IMR-90 (cell line): ENCODE measurements at regions not wholly inside any gene's neighbourhood (a gene's known extent, or its start where the extent isn't known, plus 50 kb on each side); places are given as distances from the start of the nearest gene placed in this dataset.

Experiments used
- ATAC-seq: fragments of 200-7000 bp; cut with Tn5 transposase; 2 replicates; pipeline ENCODE4 v1.9.1; 2020; ENCODE audit warnings: low read depth, mild to moderate bottlenecking, moderate library complexity
- BruUV-seq: library from RNA; stranded (reverse); fragments of 400-500 nt; replicated peaks from 2 replicates; lab custom pipeline; 2021; lab: Mats Ljungman, UMichigan
- CTCF ChIA-PET: fragments of 300-600 bp; formaldehyde crosslinking; extraction: SDS; loops from one replicate; lab custom pipeline; 2021; ENCODE audit warnings: antibody characterized with exemption; lab: Yijun Ruan, JAX
- POLR2A ChIA-PET: fragments of 300-600 bp; sonication (Branson Sonifier 250); formaldehyde crosslinking; loops from one replicate; lab custom pipeline; 2022; ENCODE audit warnings: antibody characterized with exemption; ENCODE audit not compliant: unreplicated experiment; lab: Charles Lee
- DNase-seq: peaks from one replicate; pipeline ENCODE4 v3.0.0; 2013
- H2AFZ ChIP-seq: replicated peaks from 2 replicates; pipeline ENCODE3; 2013; ENCODE audit warnings: low read length, mild to moderate bottlenecking; ENCODE audit not compliant: poor library complexity
- H2AK5ac ChIP-seq: 2 replicates; pipeline ENCODE4 v1.6.1; 2013; ENCODE audit warnings: low read depth, low read length, inconsistent platforms
- H2AK9ac ChIP-seq: replicated peaks from 2 replicates; pipeline ENCODE3; 2013; ENCODE audit warnings: mild to moderate bottlenecking, low read depth, low read length, moderate library complexity; ENCODE audit not compliant: poor library complexity
- H2BK120ac ChIP-seq: 2 replicates; pipeline ENCODE4 v1.6.1; 2013; ENCODE audit warnings: low read depth, low read length, inconsistent platforms
- H2BK15ac ChIP-seq: 3 replicates; pipeline ENCODE4 v1.6.1; 2013; ENCODE audit warnings: low read depth, low read length, inconsistent platforms
- H2BK20ac ChIP-seq: 2 replicates; pipeline ENCODE4 v1.6.1; 2013; ENCODE audit warnings: low read depth, mild to moderate bottlenecking, inconsistent platforms, low read length, moderate library complexity
- H2BK5ac ChIP-seq: 2 replicates; pipeline ENCODE4 v1.6.1; 2013; ENCODE audit warnings: mild to moderate bottlenecking, low read depth, low read length, inconsistent platforms; ENCODE audit not compliant: poor library complexity, severe bottlenecking
- H3K14ac ChIP-seq: replicated peaks from 2 replicates; pipeline ENCODE4 v1.6.1; 2013; ENCODE audit warnings: low read depth, low read length, inconsistent platforms
- H3K18ac ChIP-seq: 2 replicates; pipeline ENCODE4 v1.6.1; 2013; ENCODE audit warnings: low read depth, low read length, control low read depth
- H3K23ac ChIP-seq: 2 replicates; pipeline ENCODE4 v1.6.1; 2013; ENCODE audit warnings: low read depth, low read length, inconsistent platforms
- H3K27ac ChIP-seq: 2 replicates; pipeline ENCODE4 v1.5.1; 2013; ENCODE audit warnings: mild to moderate bottlenecking, control low read depth, low read length; ENCODE audit not compliant: insufficient read depth
- H3K27me3 ChIP-seq: 2 replicates; pipeline ENCODE4 v1.6.1; 2013; ENCODE audit warnings: low read length; ENCODE audit not compliant: control insufficient read depth, insufficient read depth
- H3K36me3 ChIP-seq: 2 replicates; pipeline ENCODE4 v1.6.1; 2013; ENCODE audit warnings: low read length, mixed read lengths; ENCODE audit not compliant: control insufficient read depth, insufficient read depth
- H3K4ac ChIP-seq: 2 replicates; pipeline ENCODE4 v1.6.1; 2013; ENCODE audit warnings: low read depth, low read length, inconsistent platforms
- H3K4me1 ChIP-seq: 2 replicates; pipeline ENCODE4 v1.6.1; 2013; ENCODE audit warnings: low read length, mixed read lengths; ENCODE audit not compliant: control insufficient read depth, insufficient read depth
- H3K4me2 ChIP-seq: 2 replicates; pipeline ENCODE4 v1.6.1; 2013; ENCODE audit warnings: low read depth, mild to moderate bottlenecking, control low read depth, low read length, moderate library complexity
- H3K4me3 ChIP-seq: 2 replicates; pipeline ENCODE4 v1.5.1; 2013; ENCODE audit warnings: low read depth, mild to moderate bottlenecking, control low read depth, low read length, moderate library complexity; ENCODE audit not compliant: insufficient read depth
- H3K56ac ChIP-seq: 2 replicates; pipeline ENCODE4 v1.6.1; 2013; ENCODE audit warnings: low read length, inconsistent platforms; ENCODE audit not compliant: insufficient read depth; ENCODE audit errors: extremely low read depth
- H3K79me1 ChIP-seq, 2 experiments: 2 replicates each; pipeline ENCODE4 v1.6.1; 2013; ENCODE audit warnings: low read length in 2 of 2, inconsistent platforms in 1 of 2, low read depth in 1 of 2
- H3K9ac ChIP-seq: 2 replicates; pipeline ENCODE4 v1.6.1; 2013; ENCODE audit warnings: low read depth, low read length, control low read depth
- H3K9me1 ChIP-seq: 2 replicates; pipeline ENCODE4 v1.6.1; 2013; ENCODE audit warnings: low read length, inconsistent platforms; ENCODE audit not compliant: insufficient read depth
- H3K9me3 ChIP-seq: 2 replicates; pipeline ENCODE4 v1.6.1; 2013; ENCODE audit warnings: low read length; ENCODE audit not compliant: control insufficient read depth, insufficient read depth
- H4K20me1 ChIP-seq: 2 replicates; pipeline ENCODE4 v1.6.1; 2013; ENCODE audit warnings: low read length, inconsistent platforms; ENCODE audit not compliant: insufficient read depth
- H4K5ac ChIP-seq: 2 replicates; pipeline ENCODE4 v1.6.1; 2013; ENCODE audit warnings: mild to moderate bottlenecking, low read depth, low read length, control low read depth
- H4K8ac ChIP-seq, 2 experiments: 2 replicates each; pipeline ENCODE4 v1.6.1; 2013; ENCODE audit warnings: low read depth in 2 of 2, low read length in 2 of 2, control low read depth in 1 of 2, inconsistent platforms in 1 of 2
- H4K91ac ChIP-seq: 2 replicates; pipeline ENCODE4 v1.6.1; 2013; ENCODE audit warnings: low read depth, low read length, inconsistent platforms; ENCODE audit not compliant: insufficient read depth
- BHLHE40 ChIP-seq: fragments of 150-350 bp; IDR thresholded peaks from 2 replicates; pipeline ENCODE4 v1.6.1; 2016; ENCODE audit warnings: mild to moderate bottlenecking, low read depth, low read length
- CEBPB ChIP-seq: IDR thresholded peaks from 2 replicates; pipeline ENCODE4 v1.6.1; 2012; ENCODE audit warnings: low read depth, low read length, improper control_type of control experiment
- CHD1 ChIP-seq: IDR thresholded peaks from 2 replicates; pipeline ENCODE4 v1.6.1; 2012; ENCODE audit warnings: low read depth, low read length, improper control_type of control experiment
- FOS ChIP-seq: fragments of 150-350 bp; IDR thresholded peaks from 2 replicates; pipeline ENCODE4 v1.6.1; 2016; ENCODE audit warnings: low read depth, low read length
- MAFK ChIP-seq: IDR thresholded peaks from 2 replicates; pipeline ENCODE4 v1.6.1; 2012; ENCODE audit warnings: low read depth, low read length, improper control_type of control experiment
- MAZ ChIP-seq: IDR thresholded peaks from 2 replicates; pipeline ENCODE4 v1.6.1; 2012; ENCODE audit warnings: low read depth, mild to moderate bottlenecking, low read length, improper control_type of control experiment, moderate library complexity, borderline replicate concordance
- POLR2A ChIP-seq: IDR thresholded peaks from 2 replicates; pipeline ENCODE4 v1.6.1; 2012; ENCODE audit warnings: mild to moderate bottlenecking, low read depth, low read length
- RAD21 ChIP-seq: IDR thresholded peaks from 2 replicates; pipeline ENCODE4 v1.6.1; 2012; ENCODE audit warnings: low read length, improper control_type of control experiment
- RCOR1 ChIP-seq: IDR thresholded peaks from 2 replicates; pipeline ENCODE4 v1.6.1; 2012; ENCODE audit warnings: mild to moderate bottlenecking, low read length, improper control_type of control experiment; ENCODE audit not compliant: insufficient replicate concordance
- RFX5 ChIP-seq: IDR thresholded peaks from 2 replicates; pipeline ENCODE4 v1.8.0; 2012; ENCODE audit warnings: low read depth, mild to moderate bottlenecking, low read length, moderate library complexity
- SMC3 ChIP-seq: fragments of 150-350 bp; IDR thresholded peaks from 2 replicates; pipeline ENCODE4 v1.6.1; 2016; ENCODE audit warnings: low read depth, mild to moderate bottlenecking, antibody characterized with exemption, low read length, moderate library complexity
- WGBS, 2 experiments: methylation state at CpG; one replicate each; pipeline versions ENCODE4 v1.1.5 to v1.1.7; 2013; ENCODE audit warnings: missing lambda C conversion rate in 2 of 2; ENCODE audit not compliant: insufficient read length in 1 of 2; ENCODE audit errors: extremely low coverage in 2 of 2; 5-methylcytosine and 5-hydroxymethylcytosine counted together
- dilution Hi-C: fragments of 300-500 bp; cut with HindIII; formaldehyde crosslinking; loops from one replicate; pipeline ENCODE4 v1.14.3; 2018; ENCODE audit warnings: low sequenced_read_pairs; ENCODE audit not compliant: unreplicated experiment
- in situ Hi-C: fragments of 300-500 bp; cut with MboI; formaldehyde crosslinking; loops from 3 replicates; pipeline ENCODE4 v1.14.3; 2019; ENCODE audit warnings: low sequenced_read_pairs, inconsistent platforms, mixed read lengths
- intact Hi-C: fragments of 100-400 bp; cut with micrococcal nuclease; formaldehyde crosslinking; loops from 2 replicates; pipeline ENCODE4 v1.10.0; 2022
- TF ChIP-seq, protein P1 (sequence below): fragments of 150-350 bp; IDR thresholded peaks from 2 replicates; pipeline ENCODE4 v1.6.1; 2017; ENCODE audit warnings: mild to moderate bottlenecking, antibody characterized with exemption, low read length, low read depth
- TF ChIP-seq, protein P2 (sequence below): fragments of 150-350 bp; IDR thresholded peaks from 2 replicates; pipeline ENCODE4 v1.6.1; 2016; ENCODE audit warnings: low read depth, mild to moderate bottlenecking, low read length, moderate library complexity, borderline replicate concordance
- TF ChIP-seq, protein P3 (sequence below): conservative IDR thresholded peaks from 2 replicates; pipeline ENCODE4 v1.5.1; 2012; ENCODE audit warnings: mild to moderate bottlenecking, low read depth, low read length, improper control_type of control experiment

DNA sequence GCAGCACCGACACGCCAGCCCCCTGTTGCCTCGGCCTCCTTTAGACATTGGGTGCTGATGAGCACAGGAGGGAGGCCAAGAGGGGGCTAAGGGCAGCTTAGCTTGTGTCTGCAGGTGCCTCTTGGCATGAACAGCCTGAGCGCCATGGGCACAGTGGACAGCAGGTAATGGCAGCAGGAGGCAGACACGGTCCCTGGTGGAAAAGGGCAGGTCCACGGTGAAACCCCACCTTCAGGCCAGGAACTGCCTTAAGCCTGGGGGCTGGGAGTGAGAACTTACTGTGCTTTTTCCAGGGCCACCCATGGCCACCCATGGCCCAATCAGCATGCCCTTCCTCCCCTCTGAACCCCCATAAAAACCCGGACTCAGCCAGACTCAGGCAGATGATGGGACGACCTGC is 633.4 kb upstream of the TMEFF2 start:
- TF ChIP-seq, protein P1, sequence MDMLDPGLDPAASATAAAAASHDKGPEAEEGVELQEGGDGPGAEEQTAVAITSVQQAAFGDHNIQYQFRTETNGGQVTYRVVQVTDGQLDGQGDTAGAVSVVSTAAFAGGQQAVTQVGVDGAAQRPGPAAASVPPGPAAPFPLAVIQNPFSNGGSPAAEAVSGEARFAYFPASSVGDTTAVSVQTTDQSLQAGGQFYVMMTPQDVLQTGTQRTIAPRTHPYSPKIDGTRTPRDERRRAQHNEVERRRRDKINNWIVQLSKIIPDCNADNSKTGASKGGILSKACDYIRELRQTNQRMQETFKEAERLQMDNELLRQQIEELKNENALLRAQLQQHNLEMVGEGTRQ = no peak
- TF ChIP-seq CEBPB (no peak), RCOR1 (no peak), MAZ (no peak), FOS (no peak), MAFK (no peak), BHLHE40 (no peak), RFX5 (no peak), SMC3 (no peak), RAD21 (no peak), CHD1 (no peak), POLR2A (no peak)
- TF ChIP-seq, protein P2, sequence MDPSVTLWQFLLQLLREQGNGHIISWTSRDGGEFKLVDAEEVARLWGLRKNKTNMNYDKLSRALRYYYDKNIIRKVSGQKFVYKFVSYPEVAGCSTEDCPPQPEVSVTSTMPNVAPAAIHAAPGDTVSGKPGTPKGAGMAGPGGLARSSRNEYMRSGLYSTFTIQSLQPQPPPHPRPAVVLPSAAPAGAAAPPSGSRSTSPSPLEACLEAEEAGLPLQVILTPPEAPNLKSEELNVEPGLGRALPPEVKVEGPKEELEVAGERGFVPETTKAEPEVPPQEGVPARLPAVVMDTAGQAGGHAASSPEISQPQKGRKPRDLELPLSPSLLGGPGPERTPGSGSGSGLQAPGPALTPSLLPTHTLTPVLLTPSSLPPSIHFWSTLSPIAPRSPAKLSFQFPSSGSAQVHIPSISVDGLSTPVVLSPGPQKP = no peak
- TF ChIP-seq, protein P3, sequence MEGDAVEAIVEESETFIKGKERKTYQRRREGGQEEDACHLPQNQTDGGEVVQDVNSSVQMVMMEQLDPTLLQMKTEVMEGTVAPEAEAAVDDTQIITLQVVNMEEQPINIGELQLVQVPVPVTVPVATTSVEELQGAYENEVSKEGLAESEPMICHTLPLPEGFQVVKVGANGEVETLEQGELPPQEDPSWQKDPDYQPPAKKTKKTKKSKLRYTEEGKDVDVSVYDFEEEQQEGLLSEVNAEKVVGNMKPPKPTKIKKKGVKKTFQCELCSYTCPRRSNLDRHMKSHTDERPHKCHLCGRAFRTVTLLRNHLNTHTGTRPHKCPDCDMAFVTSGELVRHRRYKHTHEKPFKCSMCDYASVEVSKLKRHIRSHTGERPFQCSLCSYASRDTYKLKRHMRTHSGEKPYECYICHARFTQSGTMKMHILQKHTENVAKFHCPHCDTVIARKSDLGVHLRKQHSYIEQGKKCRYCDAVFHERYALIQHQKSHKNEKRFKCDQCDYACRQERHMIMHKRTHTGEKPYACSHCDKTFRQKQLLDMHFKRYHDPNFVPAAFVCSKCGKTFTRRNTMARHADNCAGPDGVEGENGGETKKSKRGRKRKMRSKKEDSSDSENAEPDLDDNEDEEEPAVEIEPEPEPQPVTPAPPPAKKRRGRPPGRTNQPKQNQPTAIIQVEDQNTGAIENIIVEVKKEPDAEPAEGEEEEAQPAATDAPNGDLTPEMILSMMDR = no peak
- Histone ChIP-seq H3K4ac (no peak overlapping the region), H3K23ac (no peak overlapping the region), H4K8ac (no peak overlapping the region), H3K36me3 (no peaks in the 10 kb centered on the region), H3K27ac (no peak overlapping the region), H3K56ac (no peak overlapping the region), H4K20me1 (no peaks in the 10 kb centered on the region), H2AK9ac (no peak overlapping the region), H3K9me3 (peaks cover 14% of the 10 kb centered on the region), H4K5ac (no peak overlapping the region), H3K9ac (no peak overlapping the region), H2BK5ac (no peak overlapping the region), H3K4me1 (no peaks in the 10 kb centered on the region), H2BK20ac (no peak overlapping the region), H3K9me1 (no peaks in the 10 kb centered on the region), H3K27me3 (no peaks in the 10 kb centered on the region), H3K18ac (no peak overlapping the region), H2AFZ (no peak overlapping the region), H2BK15ac (no peak overlapping the region), H4K91ac (no peak overlapping the region), H2BK120ac (no peak overlapping the region), H3K4me3 (no peak overlapping the region), H3K14ac (no peak overlapping the region), H3K79me1 (no peaks in the 10 kb centered on the region), H2AK5ac (no peak overlapping the region), H3K4me2 (no peak overlapping the region)
- ATAC-seq (no peak), DNase-seq (no peak)
- no TSS peak for BruUV-seq
- in situ Hi-C loops = no loop called here
- POLR2A ChIA-PET = no interaction called here
- WGBS, 2 experiments = 80% methylated on average over 1 of the region's 8 CpGs; no CpG with 5 or more reads in 1 of the 2 experiments
- intact Hi-C loops = no loop called here
- CTCF ChIA-PET = no interaction called here
- dilution Hi-C loops = no loop called here
